HG03432 (cell line): ENCODE measurements at regions not wholly inside any gene's neighbourhood (a gene's known extent, or its start where the extent isn't known, plus 50 kb on each side); places are given as distances from the start of the nearest gene placed in this dataset.

Experiments used
- ATAC-seq: cut with Tn5 transposase; IDR thresholded peaks from one replicate; pipeline ENCODE4 v1.9.1; 2021; ENCODE audit warnings: mild to moderate bottlenecking, moderate library complexity; ENCODE audit not compliant: unreplicated experiment

GRCh38 chr20:60210779-60211617 is 252.8 kb downstream of the CDH26 start:
- no peak for ATAC-seq

GRCh38 chr20:60211618-60212463 is 253.6 kb downstream of the CDH26 start:
- no peak for ATAC-seq

- no peak for ATAC-seq
Observed at GRCh38 chr20:60212695-60213094, 254.5 kb downstream of the CDH26 start.

GRCh38 chr20:60213126-60213893 is 255.1 kb downstream of the CDH26 start:
- ATAC-seq, result no peak

GRCh38 chr20:60214901-60215815 is 256.9 kb downstream of the CDH26 start:
- ATAC-seq, result no peak

GRCh38 chr20:60215816-60216730 is 257.9 kb downstream of the CDH26 start:
- ATAC-seq, result no peak

GRCh38 chr20:60219231-60219630 is 261.0 kb downstream of the CDH26 start:
- no peak for ATAC-seq

GRCh38 chr20:60219984-60220562 is 261.9 kb downstream of the CDH26 start:
- ATAC-seq, result no peak

GRCh38 chr20:60220706-60221105 is 262.5 kb downstream of the CDH26 start:
- no peak for ATAC-seq

- ATAC-seq, result no peak
Observed at GRCh38 chr20:60221593-60221992, 263.4 kb downstream of the CDH26 start.

GRCh38 chr20:60222497-60222896 is 264.3 kb downstream of the CDH26 start:
- no peak for ATAC-seq

- no peak for ATAC-seq
Observed at GRCh38 chr20:60223174-60223573, 265.0 kb downstream of the CDH26 start.

GRCh38 chr20:60224914-60225313 is 266.7 kb downstream of the CDH26 start:
- ATAC-seq, result no peak

- no peak for ATAC-seq
Observed at GRCh38 chr20:60228255-60228654, 270.0 kb downstream of the CDH26 start.

GRCh38 chr20:60232380-60232779 is 274.2 kb downstream of the CDH26 start:
- no peak for ATAC-seq

- ATAC-seq, result no peak
Observed at GRCh38 chr20:60233018-60233630, 274.9 kb downstream of the CDH26 start.

GRCh38 chr20:60236613-60237012 is 278.4 kb downstream of the CDH26 start:
- ATAC-seq, result no peak

GRCh38 chr20:60237981-60238380 is 279.8 kb downstream of the CDH26 start:
- no peak for ATAC-seq
